ELF-1 (cell line): ENCODE measurements at regions not wholly inside any gene's neighbourhood (a gene's known extent, or its start where the extent isn't known, plus 50 kb on each side); places are given as distances from the start of the nearest gene placed in this dataset.
A peak's percentile ranks its signal among the peaks of the same experiment; 100 is the strongest.

ENCODE experiments used
- DNase-seq: peaks from one replicate; pipeline ENCODE4 v3.0.0-alpha.2; 2016; ENCODE audit warnings: low read depth, low spot score

DNA sequence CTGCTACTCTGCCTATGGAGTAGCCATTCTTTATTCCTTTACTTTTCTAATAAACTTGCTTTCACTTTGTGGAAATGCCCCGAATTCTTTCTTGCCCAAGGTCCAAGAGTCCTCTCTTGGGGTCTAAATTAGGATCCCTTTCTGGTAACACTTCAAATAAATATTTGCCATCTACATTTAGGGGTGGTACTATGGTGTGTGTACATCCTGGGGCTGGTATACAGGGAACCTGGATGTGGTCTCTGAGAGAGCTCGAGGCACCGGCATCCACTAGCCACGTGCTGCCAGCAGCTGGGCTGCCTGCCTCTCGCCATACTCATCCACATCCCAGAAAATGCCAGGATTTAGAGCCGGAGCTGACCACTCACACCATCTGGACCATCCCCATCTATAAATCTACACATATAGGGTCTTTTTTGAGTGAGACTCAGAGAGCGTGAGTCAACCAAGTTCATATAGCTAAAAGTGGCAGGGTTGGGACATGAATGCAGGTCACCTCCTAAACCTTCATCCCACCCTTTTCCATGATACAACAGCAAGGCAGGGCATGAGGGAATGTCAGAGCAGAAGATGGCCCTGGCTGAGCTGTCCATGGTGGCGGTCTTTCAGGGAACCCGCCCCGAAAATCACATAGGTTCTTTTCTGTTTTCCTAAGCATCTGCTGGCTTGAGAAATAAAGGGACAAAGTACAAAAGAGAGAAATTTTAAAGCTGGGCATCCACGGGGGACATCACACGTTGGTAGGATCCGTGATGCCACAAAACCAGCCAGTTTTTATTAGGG is 76.6 kb upstream of the F3 start:
- no peak for DNase-seq

DNA sequence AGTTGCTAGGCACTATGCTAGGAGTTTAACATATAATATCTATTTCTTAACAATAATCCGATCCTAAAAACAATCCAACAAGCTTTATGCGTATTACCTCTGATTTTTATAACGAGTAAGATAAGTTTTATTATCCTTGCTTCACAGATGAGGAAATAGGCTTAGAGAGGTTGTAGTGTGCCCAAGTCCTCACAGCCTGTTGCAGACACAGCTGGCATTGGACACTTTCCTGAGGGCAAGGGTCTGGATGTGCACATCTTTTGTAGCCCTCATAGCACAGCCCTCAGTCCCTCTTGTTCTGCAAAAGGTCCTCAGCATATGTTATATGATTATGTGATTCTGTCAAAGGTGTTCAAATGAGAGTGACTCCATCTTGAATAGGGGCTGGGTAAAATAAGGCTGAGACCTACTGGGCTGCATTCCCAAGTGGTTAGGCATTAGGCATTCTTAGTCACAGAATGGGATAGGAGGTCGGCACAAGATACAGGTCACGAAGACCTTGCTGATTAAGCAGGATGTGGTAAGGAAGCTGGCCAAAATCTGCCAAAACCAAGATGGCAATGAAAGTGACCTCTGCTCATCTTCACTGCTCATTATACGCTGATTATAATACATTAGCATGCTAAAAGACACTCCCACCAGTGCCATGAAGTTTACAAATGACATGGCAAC is 75.7 kb upstream of the F3 start:
- no peak for DNase-seq

DNA sequence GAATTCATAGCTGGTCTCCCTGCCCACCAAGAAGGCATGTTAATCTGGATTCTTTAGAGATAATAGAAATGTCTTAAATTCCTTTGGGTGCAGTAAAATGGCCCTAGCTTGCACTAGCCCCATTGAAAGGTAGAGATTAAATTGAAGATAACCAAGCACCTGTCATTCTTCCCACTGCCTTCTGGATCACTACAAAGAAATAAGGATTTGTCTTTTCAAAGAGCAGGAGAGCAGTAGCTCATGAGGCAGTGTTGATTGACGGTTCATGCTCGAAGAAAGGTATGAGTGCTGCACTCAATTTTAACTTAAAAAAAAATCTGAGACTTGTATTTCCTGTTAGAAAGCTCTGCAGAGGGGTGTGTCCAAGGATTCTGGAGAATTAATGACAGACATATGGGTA is 74.9 kb upstream of the F3 start:
- DNase-seq, result no peak

DNA sequence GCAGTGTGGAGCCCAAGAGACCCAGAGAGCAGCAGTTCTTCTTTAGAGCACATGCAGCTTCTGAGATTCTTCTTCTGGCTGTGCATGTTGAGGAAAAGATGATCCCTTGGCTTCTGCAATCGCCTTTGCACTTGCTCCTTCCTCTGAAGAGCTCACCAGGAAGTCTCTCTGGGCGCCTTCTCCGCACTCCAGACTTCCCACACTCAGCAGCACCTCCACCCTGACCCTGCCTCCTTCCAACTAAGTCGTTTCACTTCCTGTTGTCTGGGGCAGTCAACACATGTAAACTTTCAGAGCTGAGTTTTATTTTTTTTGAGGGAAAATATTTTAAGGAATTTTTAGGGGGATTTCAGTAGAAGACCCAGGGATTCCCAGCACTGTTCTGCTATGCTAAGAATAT is 73.4 kb upstream of the F3 start:
- DNase-seq, result no peak

DNA sequence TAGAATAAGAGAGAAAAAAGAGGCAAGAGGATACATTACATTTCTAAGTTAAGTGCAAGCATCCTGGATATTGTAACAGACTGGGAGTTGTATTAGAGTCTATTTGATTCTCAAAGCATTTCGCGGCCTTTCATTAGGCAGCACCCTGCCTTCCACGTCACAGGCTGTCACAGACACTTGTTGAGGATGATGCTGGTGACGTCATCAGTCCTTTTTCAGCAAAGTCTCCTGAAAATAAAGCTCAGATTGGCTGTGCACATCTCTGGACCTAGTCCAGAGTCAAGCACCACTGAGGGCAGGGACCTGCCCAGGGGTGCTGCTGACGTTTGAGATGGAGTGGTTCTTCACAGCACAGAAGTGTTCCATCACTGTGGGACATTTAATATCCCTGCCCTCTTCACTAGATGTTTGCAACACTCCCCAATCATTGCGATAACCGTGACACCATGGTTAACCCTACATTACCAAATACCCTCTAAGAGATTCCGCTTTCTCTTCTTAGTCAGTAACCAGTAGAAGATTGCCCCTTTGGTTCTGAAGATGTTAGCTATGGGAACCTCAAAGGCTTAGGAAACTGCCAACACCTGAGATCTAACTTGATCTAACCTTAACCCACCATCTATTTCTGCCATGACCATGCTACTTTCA is 72.7 kb upstream of the F3 start:
- DNase-seq, result no peak

DNA sequence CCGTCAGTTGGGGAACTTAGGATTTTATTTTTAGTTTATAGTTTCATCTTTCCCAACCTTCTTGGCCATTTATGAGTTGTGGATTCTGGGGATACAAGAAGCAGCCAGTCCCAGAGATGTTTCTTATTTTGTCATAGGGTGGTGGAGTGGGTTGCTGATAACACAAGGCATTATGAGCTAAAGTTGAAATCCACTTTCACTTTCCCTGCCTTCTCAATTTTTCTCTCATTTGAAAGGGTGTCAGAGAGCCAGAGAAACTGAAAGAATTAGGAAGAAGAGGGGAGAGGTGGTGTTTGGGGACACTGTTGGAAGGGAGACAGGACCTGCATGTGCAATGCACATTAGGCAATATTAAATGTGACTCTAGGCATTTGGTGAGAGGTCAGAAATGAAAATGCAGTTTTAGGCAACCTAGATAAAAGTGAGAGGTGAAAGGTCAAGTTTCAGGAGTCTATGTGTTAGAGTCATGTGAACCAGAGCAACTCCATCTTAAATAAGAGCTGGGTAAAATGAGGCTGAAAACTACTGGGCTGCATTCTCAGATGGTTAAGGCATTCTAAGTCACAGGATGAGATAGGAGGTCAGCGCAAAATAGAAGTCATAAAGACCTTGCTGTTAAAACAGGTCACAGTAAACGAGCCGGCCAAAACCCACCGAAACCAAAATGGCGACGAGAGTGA is 71.1 kb upstream of the F3 start:
- DNase-seq, result no peak

DNA sequence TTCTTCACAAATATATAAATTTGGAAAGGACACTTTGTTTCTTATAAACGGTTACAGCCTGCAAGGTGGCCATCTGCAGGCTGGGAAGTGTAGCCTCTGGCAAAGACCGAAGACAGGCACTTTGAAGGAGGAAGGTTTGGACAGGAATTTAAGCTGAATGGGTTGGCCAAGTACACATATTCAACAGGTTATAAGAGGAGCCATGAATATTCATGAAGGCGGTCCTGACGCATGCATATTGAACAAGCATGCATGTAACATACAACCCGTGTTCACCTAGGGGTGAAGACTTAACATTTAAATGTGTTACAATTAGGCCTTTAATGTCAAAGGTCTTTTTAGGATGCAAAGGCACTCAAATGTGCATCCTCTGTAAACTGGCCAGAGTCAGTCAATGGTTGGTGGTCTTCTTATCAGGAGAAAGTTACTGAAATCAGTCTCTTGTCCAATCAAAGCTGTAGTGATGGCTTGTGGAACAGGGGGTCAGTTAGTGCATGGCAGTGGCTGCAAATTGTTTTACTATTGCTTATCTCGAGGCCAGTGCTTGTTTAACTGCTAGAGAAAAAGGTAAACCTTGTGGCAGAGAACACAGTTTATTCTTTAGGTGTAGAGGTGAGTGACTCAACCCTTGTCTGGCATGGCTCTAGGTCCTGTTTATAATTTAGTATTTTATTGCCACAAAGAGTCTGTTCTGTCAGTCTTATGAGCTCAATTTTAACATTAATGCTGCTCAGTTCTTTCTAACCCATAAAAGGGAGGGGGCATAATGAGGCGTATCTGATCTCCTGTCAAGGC is 70.3 kb upstream of the F3 start:
- no peak for DNase-seq

DNA sequence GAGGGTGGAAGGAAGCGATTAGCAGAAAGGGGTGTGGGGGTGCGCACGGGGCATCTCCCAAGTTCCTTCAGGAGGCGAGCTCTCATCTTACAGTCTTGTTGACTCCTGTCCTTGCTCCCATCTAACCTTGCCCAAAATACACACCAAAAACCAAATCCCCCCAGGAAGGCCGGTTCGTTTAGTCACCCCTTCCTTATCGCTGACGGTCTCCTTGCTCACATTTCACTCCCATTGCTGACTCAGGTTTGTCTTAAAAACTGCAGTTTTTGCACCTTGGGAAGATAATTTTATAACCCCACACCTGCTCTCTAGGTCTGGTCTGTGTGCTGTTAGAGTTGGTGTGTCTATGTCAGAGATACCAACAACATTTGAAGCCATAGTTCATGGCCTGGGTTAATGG is 68.1 kb upstream of the F3 start:
- no peak for DNase-seq

DNA sequence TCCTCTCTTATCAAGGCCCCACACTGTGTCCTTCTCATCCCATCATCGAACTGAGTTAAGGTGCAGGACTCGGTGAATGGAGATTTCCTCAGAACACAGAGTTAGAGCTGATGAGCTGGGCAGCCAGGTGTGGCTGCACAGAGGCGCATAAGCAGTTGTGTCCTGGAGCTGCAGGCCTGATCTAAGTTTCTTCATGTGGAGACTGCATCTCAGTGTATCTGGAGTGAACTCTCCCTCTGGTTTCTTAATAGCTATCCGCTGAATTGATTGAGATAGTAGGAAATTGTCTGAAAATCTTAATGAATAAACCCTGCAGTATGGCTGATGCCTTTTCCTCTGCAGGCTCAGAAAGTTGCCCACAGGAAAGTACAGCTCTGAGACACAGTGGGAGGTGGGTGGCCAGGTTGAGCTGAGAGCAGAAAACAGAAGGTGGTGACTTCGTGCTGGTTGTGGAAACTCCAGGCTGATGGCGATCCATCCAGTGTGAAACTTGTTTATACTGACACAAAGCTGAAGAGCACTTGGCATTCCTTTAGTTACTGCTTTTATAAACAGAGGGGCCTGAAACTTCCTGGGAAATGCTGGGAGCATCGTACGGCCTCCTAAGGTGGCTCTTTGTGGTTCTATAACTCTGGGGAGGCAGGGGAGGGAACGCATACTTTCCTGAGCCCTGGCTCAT is 67.4 kb upstream of the F3 start:
- DNase-seq, result no peak

DNA sequence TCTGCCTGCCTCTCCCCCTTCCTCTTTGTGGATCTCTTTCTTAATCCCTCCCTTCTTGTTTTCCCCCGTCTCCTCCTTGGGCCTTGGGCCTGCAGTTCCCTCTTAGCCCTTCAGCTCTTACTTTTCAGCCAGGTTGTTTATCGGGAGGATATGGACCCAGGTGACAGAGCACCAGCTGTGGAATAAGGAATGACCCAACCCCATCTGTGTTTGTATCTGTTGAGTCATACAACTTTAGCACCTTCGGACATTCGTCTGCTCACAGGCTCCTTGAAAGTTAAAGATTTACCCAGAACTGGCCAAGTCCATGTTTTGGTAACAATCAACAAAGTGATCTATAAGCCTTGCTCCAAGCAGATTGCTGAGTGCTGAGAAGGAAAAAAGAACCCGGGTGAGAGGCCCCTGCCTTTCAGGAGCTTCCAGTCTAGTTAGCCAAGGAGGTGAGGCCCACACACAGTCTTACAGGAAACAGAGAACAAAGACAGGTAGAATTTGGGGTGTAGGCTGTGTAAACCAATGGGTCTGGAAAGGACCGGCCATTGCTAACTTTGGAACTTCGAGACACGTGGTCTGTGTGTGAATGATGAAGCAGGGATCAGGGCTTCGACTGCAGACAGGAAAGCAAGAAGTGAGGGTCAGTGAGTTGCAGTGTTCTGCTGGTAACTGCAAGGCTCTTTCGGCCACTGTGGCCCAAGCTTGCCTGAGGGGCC is 66.7 kb upstream of the F3 start:
- no peak for DNase-seq

DNA sequence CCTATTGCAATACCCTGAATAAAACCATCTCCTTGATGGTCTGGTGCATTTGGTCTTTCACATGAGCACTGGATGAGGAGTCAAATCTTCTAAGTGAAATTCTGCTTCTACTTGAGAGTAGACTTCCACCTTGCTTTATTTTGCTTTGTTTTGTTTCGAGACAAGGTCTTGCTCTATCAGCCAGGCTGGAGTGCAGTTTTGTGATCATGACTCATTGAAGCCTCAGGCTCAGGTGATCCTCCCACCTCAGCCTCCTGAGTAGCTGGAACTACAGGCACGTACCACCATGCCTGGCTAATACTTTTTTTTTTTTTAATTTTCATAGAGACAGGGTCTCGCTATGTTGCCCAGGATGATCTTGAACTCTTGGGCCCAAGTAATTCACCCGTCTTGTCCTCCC is 65.8 kb upstream of the F3 start:
- no peak for DNase-seq

DNA sequence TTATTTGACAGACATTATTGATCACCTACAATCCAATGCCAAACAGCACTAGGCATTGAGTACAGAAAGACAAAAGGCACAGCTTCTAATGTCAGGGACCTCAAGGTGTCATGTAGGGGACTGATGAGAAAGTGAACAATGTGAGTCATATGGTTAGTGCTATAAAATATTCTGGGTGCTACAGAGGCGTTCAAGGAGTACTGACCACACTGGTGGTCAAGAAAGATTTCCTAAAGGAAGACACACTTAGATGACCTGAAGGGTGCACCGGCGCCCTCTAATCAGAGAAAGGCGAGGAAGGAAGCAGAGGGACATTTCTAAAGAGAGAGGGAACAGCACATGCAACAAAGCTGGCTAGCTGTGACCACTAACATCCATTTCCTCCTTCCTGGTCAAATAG is 64.9 kb upstream of the F3 start:
- no peak for DNase-seq

DNA sequence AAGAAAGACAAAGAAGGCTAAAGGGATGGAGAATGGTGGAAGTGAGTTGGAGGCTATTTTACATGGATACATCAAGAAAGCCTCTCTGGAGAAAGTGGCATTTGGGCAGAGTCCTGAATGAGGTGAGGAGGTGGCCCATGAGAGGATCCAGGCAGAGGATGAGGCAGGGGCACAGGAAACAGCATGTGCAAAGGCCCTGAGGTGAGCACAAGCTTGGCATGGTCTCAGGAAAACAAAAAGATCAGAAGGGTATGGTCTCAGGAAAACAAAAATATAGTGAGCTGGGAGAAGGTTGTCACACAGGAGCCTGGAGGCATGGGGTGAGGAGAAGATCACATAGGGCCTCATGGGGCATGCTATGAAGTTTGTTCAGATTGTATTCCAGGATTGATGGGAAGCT is 62.1 kb upstream of the F3 start:
- DNase-seq, result no peak

DNA sequence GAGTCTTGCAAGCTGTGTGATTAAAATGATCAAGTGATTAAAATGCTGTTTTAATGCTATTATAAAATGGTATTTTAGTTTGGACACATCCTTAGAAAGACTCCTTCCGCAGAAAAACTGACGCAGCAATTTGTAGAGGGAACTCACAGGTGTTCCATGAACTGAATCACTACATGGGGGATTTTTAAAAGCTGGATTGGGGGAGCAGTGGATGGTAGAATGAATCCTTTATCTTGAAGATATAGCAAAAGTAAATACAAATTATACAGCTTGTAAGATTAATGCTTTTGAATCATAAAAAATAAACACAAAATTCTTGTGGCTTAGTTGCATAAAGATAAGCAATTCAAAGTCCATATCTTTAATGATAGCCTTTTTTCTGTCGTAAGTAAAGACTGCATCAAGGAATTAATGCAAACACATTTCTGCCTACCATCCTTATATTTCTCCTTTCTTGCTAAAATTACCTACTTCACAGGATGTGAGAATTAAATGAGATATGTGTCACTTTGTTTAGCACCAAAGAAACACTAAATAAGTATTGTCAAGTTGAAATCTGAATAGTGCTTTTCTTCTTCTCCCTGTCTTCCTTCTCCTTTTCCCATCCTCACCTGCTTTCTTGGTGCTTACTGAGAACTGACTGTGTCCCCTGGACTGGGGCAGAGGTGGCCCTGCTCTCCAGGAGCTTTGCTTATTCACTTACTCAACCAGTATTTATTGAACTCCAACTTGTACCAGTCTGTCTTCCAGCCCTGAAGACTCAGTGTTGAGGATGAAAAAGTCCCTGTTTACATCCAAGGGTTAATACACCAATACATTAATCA is 61.5 kb upstream of the F3 start:
- no peak for DNase-seq

DNA sequence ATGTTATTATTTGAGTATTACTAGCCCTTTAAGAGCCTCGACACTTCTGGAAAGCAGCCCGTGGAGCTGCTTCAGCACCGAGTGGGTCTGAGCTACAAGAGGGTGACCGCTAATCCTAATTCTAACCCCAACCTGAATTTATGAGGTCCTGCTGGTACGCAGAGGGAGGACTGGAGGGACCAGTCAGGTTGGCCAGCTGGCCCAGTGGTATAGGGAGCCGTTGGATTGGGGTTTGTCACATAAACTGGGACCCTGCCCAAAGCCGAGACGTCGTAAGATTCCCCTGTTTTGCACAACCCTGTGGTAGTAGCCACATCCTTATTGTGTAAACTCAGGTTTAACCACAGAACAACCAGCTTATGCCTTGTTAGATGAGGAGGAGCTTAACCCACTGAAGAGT is 60.8 kb upstream of the F3 start:
- no peak for DNase-seq

DNA sequence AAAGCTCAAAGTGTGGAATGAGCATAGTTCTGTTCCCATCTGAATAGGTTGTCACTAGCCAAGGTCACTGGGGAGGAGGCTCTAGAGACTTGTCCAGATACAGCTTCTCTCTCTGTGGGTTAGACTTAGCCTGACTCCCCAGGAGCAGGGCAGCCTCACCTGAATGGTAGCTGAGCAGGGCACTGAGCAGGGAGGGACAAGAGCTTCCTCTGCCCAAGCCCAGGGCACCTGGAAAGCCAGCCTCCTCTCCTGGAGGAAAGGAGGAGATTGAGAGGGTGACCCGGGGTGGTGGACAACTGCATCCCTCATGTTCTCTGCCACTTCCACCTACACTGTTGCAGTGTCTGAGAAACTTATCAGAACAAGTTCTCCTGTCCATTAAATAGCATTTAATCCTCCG is 59.0 kb upstream of the F3 start:
- DNase-seq, result no peak

DNA sequence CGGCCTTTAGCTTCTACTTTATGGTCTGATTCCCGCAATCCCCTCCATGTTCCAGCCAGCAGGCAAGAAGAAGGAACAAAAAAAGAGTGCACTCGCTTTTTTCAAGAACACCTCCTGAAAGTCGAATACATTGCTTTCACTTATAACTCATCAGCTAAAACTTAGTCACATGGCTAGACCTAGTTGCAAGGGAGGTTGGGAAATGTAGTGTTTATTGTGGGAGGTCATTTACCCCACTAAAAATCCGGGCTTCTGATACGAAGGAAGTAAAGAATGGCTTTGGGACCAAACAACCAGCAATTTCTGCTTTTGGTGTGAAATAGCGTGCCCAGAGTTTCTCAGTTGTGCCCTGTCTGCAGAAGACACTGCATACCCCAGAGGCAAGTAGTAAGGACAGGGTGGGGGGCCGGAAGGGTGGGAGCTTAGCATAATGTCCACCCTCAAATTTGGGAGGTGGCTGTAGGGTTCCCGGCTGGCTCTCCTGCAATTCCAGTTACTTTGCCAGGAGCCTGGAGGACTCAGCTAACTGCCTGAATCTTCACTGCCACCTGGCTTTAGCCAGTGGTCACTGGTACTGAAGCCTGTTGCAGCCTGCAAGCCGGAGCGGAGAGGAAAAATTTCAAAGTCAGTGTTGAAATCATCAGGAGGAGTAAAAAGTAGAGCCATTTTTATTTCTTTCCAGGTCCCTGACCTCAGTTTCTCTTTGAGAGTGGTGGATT is 57.7 kb upstream of the F3 start:
- peak; percentile 49 for DNase-seq

DNA sequence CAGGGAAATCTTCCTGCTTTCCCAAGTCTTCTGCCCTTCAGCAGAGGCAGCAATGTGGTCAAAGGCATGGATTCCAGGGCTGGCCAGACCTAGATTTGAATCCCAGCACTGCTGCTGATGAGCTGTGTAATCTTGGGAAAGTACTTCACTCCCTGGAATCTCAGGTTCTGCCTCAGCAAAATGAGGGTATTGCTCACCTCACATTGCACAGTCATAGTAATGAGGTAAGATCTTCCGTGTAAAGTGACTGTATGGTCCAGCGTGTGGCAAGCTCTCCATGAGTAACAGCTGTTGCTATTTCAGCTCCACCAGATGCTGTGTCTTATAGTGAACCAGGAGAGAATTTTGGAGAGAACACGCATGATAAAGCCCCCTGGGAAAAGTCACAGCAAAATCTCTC is 56.1 kb upstream of the F3 start:
- no peak for DNase-seq

DNA sequence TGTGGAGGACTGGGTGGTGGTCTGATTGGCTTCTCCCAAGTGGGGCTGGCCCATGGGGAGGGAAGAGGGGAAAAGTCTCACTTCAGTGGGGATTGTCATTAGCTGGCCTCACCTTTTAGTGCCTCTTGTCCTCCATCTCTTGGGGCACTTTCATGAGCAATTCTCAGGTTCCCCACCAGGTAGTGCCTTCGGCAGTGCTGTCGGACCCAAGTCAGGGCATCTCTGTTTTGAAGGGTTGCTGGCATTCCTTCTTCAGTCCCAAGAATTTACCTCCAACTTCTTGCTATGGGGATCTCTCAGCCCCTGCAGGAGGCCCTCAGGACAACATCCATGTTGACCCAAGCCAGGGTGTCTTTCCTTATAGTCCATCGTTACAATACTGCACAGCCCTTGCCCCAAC is 54.7 kb upstream of the F3 start:
- no peak for DNase-seq
